Tibial nerve (tissue), 4 donors: ENCODE measurements at regions not wholly inside any gene's neighbourhood (a gene's known extent, or its start where the extent isn't known, plus 50 kb on each side); places are given as distances from the start of the nearest gene placed in this dataset.

Experiments used
- DNase-seq, 2 donors: peaks; one replicate each; pipeline ENCODE4 v3.0.0-alpha.2; 2019; ENCODE audit warnings: low spot score in 2 of 2
- H3K27ac ChIP-seq, 4 donors: fragments of 200-600 bp; sonication (generic) in 3 of 4; one replicate each; pipeline ENCODE4 v1.5.1; 2017 to 2019; ENCODE audit warnings: mild to moderate bottlenecking in 1 of 4
- H3K27me3 ChIP-seq, 2 donors: fragments of 200-600 bp; sonication (generic) in 1 of 2; one replicate each; pipeline versions ENCODE4 v1.5.1 to v1.6.0; 2017 to 2019
- H3K36me3 ChIP-seq, 3 donors: fragments of 200-600 bp; sonication (generic); one replicate each; pipeline ENCODE4 v1.5.1; 2018 to 2019
- H3K4me1 ChIP-seq, 4 donors: fragments of 200-600 bp; sonication (generic) in 3 of 4; one replicate each; pipeline ENCODE4 v1.5.1; 2017 to 2019
- H3K4me3 ChIP-seq, 4 donors: fragments of 200-600 bp; sonication (generic) in 3 of 4; one replicate each; pipeline ENCODE4 v1.5.1; 2017 to 2019; ENCODE audit warnings: mild to moderate bottlenecking in 1 of 4, moderate library complexity in 1 of 4
- H3K9me3 ChIP-seq, 4 donors: fragments of 200-600 bp; sonication (generic) in 3 of 4; one replicate each; pipeline ENCODE4 v1.5.1; 2017 to 2019
- EP300 ChIP-seq, 2 donors: sonication (generic); formaldehyde crosslinking; IDR thresholded peaks; one replicate each; pipeline ENCODE4 v1.6.1; 2017; ENCODE audit warnings: antibody characterized with exemption in 2 of 2, mild to moderate bottlenecking in 1 of 2
- POLR2A ChIP-seq, 2 donors: fragments of 450-650 bp; IDR thresholded peaks; one replicate each; pipeline ENCODE4 v1.6.1; 2017; ENCODE audit warnings: antibody characterized with exemption in 2 of 2, mild to moderate bottlenecking in 2 of 2, moderate library complexity in 2 of 2
- WGBS, 2 donors: methylation state at CpG; one replicate each; pipeline ENCODE4 v1.1.5; 2018; 5-methylcytosine and 5-hydroxymethylcytosine counted together
- TF ChIP-seq, protein P1 (sequence below), 5 experiments: fragments of 200-600 bp in 3 of 5; fragments of 450-650 bp in 2 of 5; sonication (generic) in 3 of 5; IDR thresholded peaks; one replicate each; pipeline ENCODE4 v1.5.1; 2016 to 2019; ENCODE audit warnings: antibody characterized with exemption in 5 of 5, mild to moderate bottlenecking in 3 of 5, moderate library complexity in 2 of 5

GRCh38 chr2:123073956-123074355 is 951.1 kb upstream of the CNTNAP5 start:
- no peaks in the 10 kb centered on the region for H3K36me3 ChIP-seq
- H3K4me3 ChIP-seq: no peak overlapping the region
- no peaks in the 10 kb centered on the region for H3K4me1 ChIP-seq
- H3K27ac ChIP-seq: no peak overlapping the region
- DNase-seq: no peak
- TF ChIP-seq, protein P1, sequence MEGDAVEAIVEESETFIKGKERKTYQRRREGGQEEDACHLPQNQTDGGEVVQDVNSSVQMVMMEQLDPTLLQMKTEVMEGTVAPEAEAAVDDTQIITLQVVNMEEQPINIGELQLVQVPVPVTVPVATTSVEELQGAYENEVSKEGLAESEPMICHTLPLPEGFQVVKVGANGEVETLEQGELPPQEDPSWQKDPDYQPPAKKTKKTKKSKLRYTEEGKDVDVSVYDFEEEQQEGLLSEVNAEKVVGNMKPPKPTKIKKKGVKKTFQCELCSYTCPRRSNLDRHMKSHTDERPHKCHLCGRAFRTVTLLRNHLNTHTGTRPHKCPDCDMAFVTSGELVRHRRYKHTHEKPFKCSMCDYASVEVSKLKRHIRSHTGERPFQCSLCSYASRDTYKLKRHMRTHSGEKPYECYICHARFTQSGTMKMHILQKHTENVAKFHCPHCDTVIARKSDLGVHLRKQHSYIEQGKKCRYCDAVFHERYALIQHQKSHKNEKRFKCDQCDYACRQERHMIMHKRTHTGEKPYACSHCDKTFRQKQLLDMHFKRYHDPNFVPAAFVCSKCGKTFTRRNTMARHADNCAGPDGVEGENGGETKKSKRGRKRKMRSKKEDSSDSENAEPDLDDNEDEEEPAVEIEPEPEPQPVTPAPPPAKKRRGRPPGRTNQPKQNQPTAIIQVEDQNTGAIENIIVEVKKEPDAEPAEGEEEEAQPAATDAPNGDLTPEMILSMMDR (IDR thresholded peaks at IDR 0.05): no peak
- TF ChIP-seq EP300 (IDR thresholded peaks at IDR 0.05) (no peak), POLR2A (IDR thresholded peaks at IDR 0.05) (no peak)
- H3K9me3 ChIP-seq: no peaks in the 10 kb centered on the region
- H3K27me3 ChIP-seq: no peaks in the 10 kb centered on the region

DNA sequence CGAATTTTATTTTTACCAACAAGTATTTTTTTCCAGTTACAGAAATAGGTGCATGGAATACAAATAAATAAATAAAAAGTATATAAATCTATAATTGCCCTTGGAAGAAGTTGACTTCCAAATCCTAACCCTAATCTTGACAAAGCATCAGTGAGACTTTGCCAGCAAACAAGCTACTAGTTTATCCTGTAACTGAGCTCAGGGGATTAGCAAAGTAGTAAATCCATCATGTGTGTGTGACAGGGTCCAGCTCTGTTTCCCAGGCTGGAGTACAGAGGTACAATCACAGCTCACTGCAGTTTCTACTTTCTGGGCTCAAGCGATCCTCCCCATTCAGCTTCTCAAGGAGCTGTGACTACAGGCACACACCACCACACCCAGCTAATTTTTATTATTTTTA is 948.0 kb upstream of the CNTNAP5 start:
- H3K36me3 ChIP-seq: no peaks in the 10 kb centered on the region
- no peak overlapping the region for H3K4me3 ChIP-seq
- no peak for DNase-seq
- H3K27me3 ChIP-seq: no peaks in the 10 kb centered on the region
- H3K4me1 ChIP-seq: no peaks in the 10 kb centered on the region
- no peak overlapping the region for H3K27ac ChIP-seq
- TF ChIP-seq EP300 (IDR thresholded peaks at IDR 0.05) (no peak), POLR2A (IDR thresholded peaks at IDR 0.05) (no peak)
- TF ChIP-seq, protein P1 (IDR thresholded peaks at IDR 0.05): no peak
- no peaks in the 10 kb centered on the region for H3K9me3 ChIP-seq
- 79 to 89% methylated on average over 2 of the region's 2 CpGs for WGBS, 2 donors

GRCh38 chr2:123080331-123080730 is 944.8 kb upstream of the CNTNAP5 start:
- no peak for DNase-seq
- TF ChIP-seq, protein P1 (IDR thresholded peaks at IDR 0.05): no peak
- TF ChIP-seq POLR2A (IDR thresholded peaks at IDR 0.05) (no peak), EP300 (IDR thresholded peaks at IDR 0.05) (no peak)
- no peaks in the 10 kb centered on the region for H3K27me3 ChIP-seq
- no peaks in the 10 kb centered on the region for H3K4me1 ChIP-seq
- no peaks in the 10 kb centered on the region for H3K9me3 ChIP-seq
- WGBS, 2 donors: 66 to 71% methylated on average over 3 of the region's 3 CpGs
- no peak overlapping the region for H3K4me3 ChIP-seq
- no peak overlapping the region for H3K27ac ChIP-seq
- no peaks in the 10 kb centered on the region for H3K36me3 ChIP-seq

- DNase-seq: no peak
- no peak for TF ChIP-seq POLR2A (IDR thresholded peaks at IDR 0.05)
- no peak for TF ChIP-seq EP300 (IDR thresholded peaks at IDR 0.05)
- TF ChIP-seq, protein P1 (IDR thresholded peaks at IDR 0.05): no peak
- Histone ChIP-seq H3K4me1 (no peaks in the 10 kb centered on the region), H3K27me3 (no peaks in the 10 kb centered on the region), H3K27ac (no peak overlapping the region), H3K9me3 (no peaks in the 10 kb centered on the region), H3K36me3 (no peaks in the 10 kb centered on the region), H3K4me3 (no peak overlapping the region)
- 63 to 71% methylated on average over 1 of the region's 1 CpG for WGBS, 2 donors
Observed at GRCh38 chr2:123085484-123085883, 939.6 kb upstream of the CNTNAP5 start.

DNA sequence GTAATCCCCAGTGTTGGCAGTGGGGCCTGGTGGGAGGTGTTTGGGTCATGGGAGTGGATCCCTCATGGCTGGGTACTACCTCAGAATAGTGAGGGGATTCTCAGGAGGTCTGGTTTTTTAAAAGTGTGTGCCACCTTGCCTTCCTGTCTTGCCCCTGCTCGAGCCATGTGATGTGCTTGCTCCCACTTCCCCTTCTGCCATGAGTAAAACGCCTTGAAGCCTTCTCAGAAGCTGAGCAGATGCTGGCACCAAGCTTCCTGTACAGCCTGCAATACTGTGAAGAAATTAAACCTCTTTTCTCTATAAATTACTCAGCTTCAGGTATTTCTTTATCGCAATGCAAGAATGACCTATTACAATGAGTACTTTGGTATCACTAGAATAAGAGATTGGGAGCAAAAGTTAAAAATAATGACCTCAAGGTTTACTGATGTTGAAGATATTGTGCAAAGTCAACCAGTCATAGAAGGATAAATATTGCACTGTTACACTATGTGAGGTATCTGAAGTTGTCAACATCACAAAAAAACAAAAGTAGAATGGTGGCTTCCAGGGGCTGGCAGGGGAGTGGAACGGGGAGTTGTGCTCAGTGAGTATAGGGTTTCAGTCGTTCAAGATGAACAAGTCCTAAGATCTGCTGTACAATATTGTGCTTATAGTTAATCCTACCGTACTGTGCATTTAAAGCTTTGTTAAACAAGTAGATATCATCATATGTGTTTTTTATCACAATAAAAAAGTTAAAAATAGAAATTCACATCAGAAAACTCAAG is 938.3 kb upstream of the CNTNAP5 start:
- H3K4me3 ChIP-seq: no peak overlapping the region
- no peak for DNase-seq
- WGBS, 2 donors: 49 to 64% methylated on average over 6 of the region's 6 CpGs
- no peaks in the 10 kb centered on the region for H3K9me3 ChIP-seq
- no peak overlapping the region for H3K27ac ChIP-seq
- H3K27me3 ChIP-seq: no peaks in the 10 kb centered on the region
- TF ChIP-seq, protein P1 (IDR thresholded peaks at IDR 0.05): no peak
- no peak for TF ChIP-seq POLR2A (IDR thresholded peaks at IDR 0.05)
- no peaks in the 10 kb centered on the region for H3K36me3 ChIP-seq
- no peaks in the 10 kb centered on the region for H3K4me1 ChIP-seq
